ENCODE measurements at regions not wholly inside any gene's neighbourhood (a gene's known extent, or its start where the extent isn't known, plus 50 kb on each side); places are given as distances from the start of the nearest gene placed in this dataset.

- no peak for TF ChIP-seq TSHZ2 (CRISPR knock-in tag; IDR thresholded peaks at IDR 0.05)
Observed at GRCh38 chr4:35695003-35695402, 549.3 kb downstream of the ARAP2 start (continued).

GRCh38 chr4:35695421-35695820 is 548.9 kb downstream of the ARAP2 start:
- no peak for ATAC-seq
- TF ChIP-seq GLIS3 (CRISPR knock-in tag; IDR thresholded peaks at IDR 0.05) (no peak), ARNTL (CRISPR knock-in tag; IDR thresholded peaks at IDR 0.05; ENCODE audit: borderline replicate concordance, low read depth) (no peak), RARB (CRISPR knock-in tag; IDR thresholded peaks at IDR 0.05) (no peak), ZFP30 (CRISPR knock-in tag; IDR thresholded peaks at IDR 0.05) (no peak), CREB5 (CRISPR knock-in tag; IDR thresholded peaks at IDR 0.05; ENCODE audit: low read depth) (no peak), BACH2 (CRISPR knock-in tag; IDR thresholded peaks at IDR 0.05; ENCODE audit: borderline replicate concordance) (no peak), ESRRG (CRISPR knock-in tag; IDR thresholded peaks at IDR 0.05) (no peak), ZNF8 (CRISPR knock-in tag; IDR thresholded peaks at IDR 0.05) (no peak), TOX (CRISPR knock-in tag; IDR thresholded peaks at IDR 0.05; ENCODE audit: borderline replicate concordance) (no peak), ISL1 (CRISPR knock-in tag; IDR thresholded peaks at IDR 0.05) (no peak), ZC3H10 (CRISPR knock-in tag; IDR thresholded peaks at IDR 0.05) (no peak), PPARA (CRISPR knock-in tag; IDR thresholded peaks at IDR 0.05; ENCODE audit: borderline replicate concordance) (no peak), SNAI2 (CRISPR knock-in tag; IDR thresholded peaks at IDR 0.05) (no peak)
- TF ChIP-seq, protein P1, sequence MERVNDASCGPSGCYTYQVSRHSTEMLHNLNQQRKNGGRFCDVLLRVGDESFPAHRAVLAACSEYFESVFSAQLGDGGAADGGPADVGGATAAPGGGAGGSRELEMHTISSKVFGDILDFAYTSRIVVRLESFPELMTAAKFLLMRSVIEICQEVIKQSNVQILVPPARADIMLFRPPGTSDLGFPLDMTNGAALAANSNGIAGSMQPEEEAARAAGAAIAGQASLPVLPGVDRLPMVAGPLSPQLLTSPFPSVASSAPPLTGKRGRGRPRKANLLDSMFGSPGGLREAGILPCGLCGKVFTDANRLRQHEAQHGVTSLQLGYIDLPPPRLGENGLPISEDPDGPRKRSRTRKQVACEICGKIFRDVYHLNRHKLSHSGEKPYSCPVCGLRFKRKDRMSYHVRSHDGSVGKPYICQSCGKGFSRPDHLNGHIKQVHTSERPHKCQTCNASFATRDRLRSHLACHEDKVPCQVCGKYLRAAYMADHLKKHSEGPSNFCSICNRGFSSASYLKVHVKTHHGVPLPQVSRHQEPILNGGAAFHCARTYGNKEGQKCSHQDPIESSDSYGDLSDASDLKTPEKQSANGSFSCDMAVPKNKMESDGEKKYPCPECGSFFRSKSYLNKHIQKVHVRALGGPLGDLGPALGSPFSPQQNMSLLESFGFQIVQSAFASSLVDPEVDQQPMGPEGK (CRISPR knock-in tag; IDR thresholded peaks at IDR 0.05; ENCODE audit: borderline replicate concordance), result no peak
- TF ChIP-seq, protein P2, sequence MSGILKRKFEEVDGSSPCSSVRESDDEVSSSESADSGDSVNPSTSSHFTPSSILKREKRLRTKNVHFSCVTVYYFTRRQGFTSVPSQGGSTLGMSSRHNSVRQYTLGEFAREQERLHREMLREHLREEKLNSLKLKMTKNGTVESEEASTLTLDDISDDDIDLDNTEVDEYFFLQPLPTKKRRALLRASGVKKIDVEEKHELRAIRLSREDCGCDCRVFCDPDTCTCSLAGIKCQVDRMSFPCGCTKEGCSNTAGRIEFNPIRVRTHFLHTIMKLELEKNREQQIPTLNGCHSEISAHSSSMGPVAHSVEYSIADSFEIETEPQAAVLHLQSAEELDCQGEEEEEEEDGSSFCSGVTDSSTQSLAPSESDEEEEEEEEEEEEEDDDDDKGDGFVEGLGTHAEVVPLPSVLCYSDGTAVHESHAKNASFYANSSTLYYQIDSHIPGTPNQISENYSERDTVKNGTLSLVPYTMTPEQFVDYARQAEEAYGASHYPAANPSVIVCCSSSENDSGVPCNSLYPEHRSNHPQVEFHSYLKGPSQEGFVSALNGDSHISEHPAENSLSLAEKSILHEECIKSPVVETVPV (CRISPR knock-in tag; IDR thresholded peaks at IDR 0.05), result no peak

GRCh38 chr4:35697210-35697736 is 547.0 kb downstream of the ARAP2 start:
- no peak for ATAC-seq
- TF ChIP-seq GLIS3 (CRISPR knock-in tag; IDR thresholded peaks at IDR 0.05) (no peak), ZFP3 (CRISPR knock-in tag; IDR thresholded peaks at IDR 0.05) (no peak), ISL1 (CRISPR knock-in tag; IDR thresholded peaks at IDR 0.05) (no peak), ZC3H10 (CRISPR knock-in tag; IDR thresholded peaks at IDR 0.05) (no peak), TSHZ2 (CRISPR knock-in tag; IDR thresholded peaks at IDR 0.05) (no peak), TCF4 (CRISPR knock-in tag; IDR thresholded peaks at IDR 0.05; ENCODE audit: borderline replicate concordance) (no peak), ZFP30 (CRISPR knock-in tag; IDR thresholded peaks at IDR 0.05) (no peak), PPARA (CRISPR knock-in tag; IDR thresholded peaks at IDR 0.05; ENCODE audit: borderline replicate concordance) (no peak), RARB (CRISPR knock-in tag; IDR thresholded peaks at IDR 0.05) (no peak), ZNF70 (CRISPR knock-in tag; IDR thresholded peaks at IDR 0.05) (no peak), ZNF8 (CRISPR knock-in tag; IDR thresholded peaks at IDR 0.05) (no peak), POU6F1 (CRISPR knock-in tag; IDR thresholded peaks at IDR 0.05; ENCODE audit: borderline replicate concordance, low read depth) (no peak), TOX (CRISPR knock-in tag; IDR thresholded peaks at IDR 0.05; ENCODE audit: borderline replicate concordance) (no peak), BACH2 (CRISPR knock-in tag; IDR thresholded peaks at IDR 0.05; ENCODE audit: borderline replicate concordance) (no peak), ARNTL (CRISPR knock-in tag; IDR thresholded peaks at IDR 0.05; ENCODE audit: borderline replicate concordance, low read depth) (no peak), SNAI2 (CRISPR knock-in tag; IDR thresholded peaks at IDR 0.05) (no peak)
- TF ChIP-seq, protein P1 (CRISPR knock-in tag; IDR thresholded peaks at IDR 0.05; ENCODE audit: borderline replicate concordance), result no peak
- TF ChIP-seq, protein P2 (CRISPR knock-in tag; IDR thresholded peaks at IDR 0.05), result no peak

Data from SK-N-SH treated with all-trans-retinoic acid at 6 μM for 48 hours (cell line).